ENCODE measurements at regions not wholly inside any gene's neighbourhood (a gene's known extent, or its start where the extent isn't known, plus 50 kb on each side); places are given as distances from the start of the nearest gene placed in this dataset.

GRCh38 chr6:23642849-23643248, 483.2 kb upstream of the NRSN1 start:
- Histone ChIP-seq H3K27me3 (no peaks in the 10 kb centered on the region), H3K4me1 (replicated peaks in 1 of 2) (no peaks in the 10 kb centered on the region), H3K9me3 (replicated peaks in 1 of 3) (no peaks in the 10 kb centered on the region), H3K36me3 (replicated peaks in 1 of 2) (no peaks in the 10 kb centered on the region), H3K4me3 (no peak overlapping the region), H3K27ac (no peak overlapping the region)
- DNase-seq, result no peak
- WGBS, 4 donors, result 59 to 75% (median 64%) methylated on average over 1 of the region's 1 CpG
- intact Hi-C loops (cut with DNase I), result no loop called here
- TF ChIP-seq, protein P1, sequence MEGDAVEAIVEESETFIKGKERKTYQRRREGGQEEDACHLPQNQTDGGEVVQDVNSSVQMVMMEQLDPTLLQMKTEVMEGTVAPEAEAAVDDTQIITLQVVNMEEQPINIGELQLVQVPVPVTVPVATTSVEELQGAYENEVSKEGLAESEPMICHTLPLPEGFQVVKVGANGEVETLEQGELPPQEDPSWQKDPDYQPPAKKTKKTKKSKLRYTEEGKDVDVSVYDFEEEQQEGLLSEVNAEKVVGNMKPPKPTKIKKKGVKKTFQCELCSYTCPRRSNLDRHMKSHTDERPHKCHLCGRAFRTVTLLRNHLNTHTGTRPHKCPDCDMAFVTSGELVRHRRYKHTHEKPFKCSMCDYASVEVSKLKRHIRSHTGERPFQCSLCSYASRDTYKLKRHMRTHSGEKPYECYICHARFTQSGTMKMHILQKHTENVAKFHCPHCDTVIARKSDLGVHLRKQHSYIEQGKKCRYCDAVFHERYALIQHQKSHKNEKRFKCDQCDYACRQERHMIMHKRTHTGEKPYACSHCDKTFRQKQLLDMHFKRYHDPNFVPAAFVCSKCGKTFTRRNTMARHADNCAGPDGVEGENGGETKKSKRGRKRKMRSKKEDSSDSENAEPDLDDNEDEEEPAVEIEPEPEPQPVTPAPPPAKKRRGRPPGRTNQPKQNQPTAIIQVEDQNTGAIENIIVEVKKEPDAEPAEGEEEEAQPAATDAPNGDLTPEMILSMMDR (IDR thresholded peaks at IDR 0.05), result no peak
- no peak for TF ChIP-seq POLR2A (IDR thresholded peaks at IDR 0.05)

- no peak for DNase-seq
- Histone ChIP-seq H3K36me3 (replicated peaks in 1 of 2) (no peaks in the 10 kb centered on the region), H3K27me3 (no peaks in the 10 kb centered on the region), H3K4me3 (no peak overlapping the region), H3K27ac (no peak overlapping the region), H3K4me1 (replicated peaks in 1 of 2) (no peaks in the 10 kb centered on the region), H3K9me3 (replicated peaks in 1 of 3) (no peaks in the 10 kb centered on the region)
- intact Hi-C loops (cut with DNase I), result no loop called here
- TF ChIP-seq, protein P1 (IDR thresholded peaks at IDR 0.05), result no peak
- TF ChIP-seq POLR2A (IDR thresholded peaks at IDR 0.05), result no peak
Observed at GRCh38 chr6:23647045-23647444, 479.0 kb upstream of the NRSN1 start.

- no peak for DNase-seq
- H3K27me3 ChIP-seq, result no peaks in the 10 kb centered on the region
- TF ChIP-seq, protein P1 (IDR thresholded peaks at IDR 0.05), result no peak
- TF ChIP-seq POLR2A (IDR thresholded peaks at IDR 0.05), result no peak
- no peaks in the 10 kb centered on the region for H3K9me3 ChIP-seq (replicated peaks in 1 of 3)
- 40 to 65% (median 55%) methylated on average over 4 to 5 of the region's 5 CpGs for WGBS, 4 donors
- H3K27ac ChIP-seq, result no peak overlapping the region
- no peak overlapping the region for H3K4me3 ChIP-seq
- no peaks in the 10 kb centered on the region for H3K4me1 ChIP-seq (replicated peaks in 1 of 2)
- intact Hi-C loops (cut with DNase I), result no loop called here
- no peaks in the 10 kb centered on the region for H3K36me3 ChIP-seq (replicated peaks in 1 of 2)
Observed at GRCh38 chr6:23650676-23651075, 475.3 kb upstream of the NRSN1 start.

GRCh38 chr6:23654745-23655144, 471.3 kb upstream of the NRSN1 start:
- H3K36me3 ChIP-seq (replicated peaks in 1 of 2), result no peaks in the 10 kb centered on the region
- no peak overlapping the region for H3K4me3 ChIP-seq
- no peaks in the 10 kb centered on the region for H3K4me1 ChIP-seq (replicated peaks in 1 of 2)
- intact Hi-C loops (cut with DNase I), result no loop called here
- no peaks in the 10 kb centered on the region for H3K9me3 ChIP-seq (replicated peaks in 1 of 3)
- no peak for DNase-seq
- 67 to 78% (median 70%) methylated on average over 6 of the region's 6 CpGs for WGBS, 4 donors
- TF ChIP-seq POLR2A (IDR thresholded peaks at IDR 0.05), result no peak
- TF ChIP-seq, protein P1 (IDR thresholded peaks at IDR 0.05), result no peak
- H3K27me3 ChIP-seq, result no peaks in the 10 kb centered on the region
- H3K27ac ChIP-seq, result no peak overlapping the region
